Muscle of leg (tissue), 3 donors: ENCODE measurements at regions not wholly inside any gene's neighbourhood (a gene's known extent, or its start where the extent isn't known, plus 50 kb on each side); places are given as distances from the start of the nearest gene placed in this dataset.

Source experiments
- DNase-seq: peaks from one replicate; pipeline ENCODE4 v3.0.0; 2013
- H3K27ac ChIP-seq: one replicate; pipeline ENCODE4 v1.5.1; 2013; ENCODE audit warnings: mild to moderate bottlenecking, low read length, control low read depth
- H3K27me3 ChIP-seq: one replicate; pipeline ENCODE4 v1.6.1; 2013; ENCODE audit warnings: low read length; ENCODE audit not compliant: control insufficient read depth, insufficient read depth
- H3K36me3 ChIP-seq: one replicate; pipeline ENCODE4 v1.6.1; 2013; ENCODE audit warnings: low read length; ENCODE audit not compliant: control insufficient read depth, insufficient read depth
- H3K4me1 ChIP-seq: one replicate; pipeline ENCODE4 v1.6.1; 2013; ENCODE audit warnings: low read length; ENCODE audit not compliant: control insufficient read depth, insufficient read depth
- H3K4me3 ChIP-seq: one replicate; pipeline ENCODE4 v1.5.1; 2013; ENCODE audit warnings: low read length, control low read depth
- H3K9me3 ChIP-seq: replicated peaks from 2 replicates; pipeline ENCODE4 v1.6.1; 2013; ENCODE audit warnings: low read depth, low read length; ENCODE audit not compliant: control insufficient read depth
- WGBS: methylation state at CpG from one replicate; pipeline ENCODE4 v1.1.5; 2013; ENCODE audit warnings: missing lambda C conversion rate; ENCODE audit not compliant: insufficient coverage; 5-methylcytosine and 5-hydroxymethylcytosine counted together

DNA sequence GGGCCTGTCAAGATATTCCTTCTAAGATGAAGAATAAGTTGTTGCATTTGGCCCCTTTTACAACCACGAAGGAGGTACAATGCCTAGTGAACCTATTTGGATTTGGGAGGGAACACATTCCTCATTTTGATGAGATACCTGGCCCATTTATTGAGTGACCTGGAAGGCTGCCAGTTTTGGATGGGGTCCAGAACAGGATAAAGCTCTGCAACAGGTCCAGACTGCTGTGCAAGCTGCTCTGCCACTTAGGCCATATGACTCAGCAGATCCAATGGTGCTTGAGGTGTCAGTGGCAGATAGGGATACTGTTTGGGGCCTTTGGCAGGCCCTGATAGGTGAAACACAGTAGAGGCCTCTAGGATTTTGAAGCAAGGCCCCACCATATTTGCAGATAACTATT, 704.6 kb downstream of the CCSER2 start:
- no peak overlapping the region for H3K27ac ChIP-seq
- no peaks in the 10 kb centered on the region for H3K4me1 ChIP-seq
- H3K9me3 ChIP-seq, result peaks cover 21% of the 10 kb centered on the region
- 100% methylated on average over 1 of the region's 1 CpG for WGBS
- no peaks in the 10 kb centered on the region for H3K27me3 ChIP-seq
- no peak overlapping the region for H3K4me3 ChIP-seq
- no peaks in the 10 kb centered on the region for H3K36me3 ChIP-seq
- no peak for DNase-seq

DNA sequence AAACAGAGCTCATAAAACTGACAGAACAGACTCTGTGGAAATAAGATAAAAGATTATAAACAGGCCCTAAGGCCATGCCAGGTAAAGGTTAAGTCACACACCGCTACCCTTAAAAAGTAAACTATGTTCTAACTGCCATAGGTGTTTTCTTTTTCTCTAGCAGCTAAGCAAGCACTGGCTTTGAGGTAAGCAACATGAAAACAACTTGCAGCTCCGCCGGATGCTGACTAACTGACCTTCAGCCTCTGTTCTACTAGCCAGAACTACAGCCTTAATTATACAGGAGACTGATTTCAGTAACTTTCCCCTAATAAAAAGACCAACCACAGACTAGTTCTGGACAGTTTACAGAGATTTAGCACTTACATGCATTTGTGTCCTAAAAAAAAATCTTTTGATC, 708.3 kb downstream of the CCSER2 start:
- Histone ChIP-seq H3K27me3 (no peaks in the 10 kb centered on the region), H3K36me3 (no peaks in the 10 kb centered on the region), H3K9me3 (peaks cover 23% of the 10 kb centered on the region), H3K4me3 (no peak overlapping the region), H3K4me1 (no peaks in the 10 kb centered on the region), H3K27ac (no peak overlapping the region)
- DNase-seq, result no peak
- no CpG with 5 or more reads among the region's 3 CpGs for WGBS

DNA sequence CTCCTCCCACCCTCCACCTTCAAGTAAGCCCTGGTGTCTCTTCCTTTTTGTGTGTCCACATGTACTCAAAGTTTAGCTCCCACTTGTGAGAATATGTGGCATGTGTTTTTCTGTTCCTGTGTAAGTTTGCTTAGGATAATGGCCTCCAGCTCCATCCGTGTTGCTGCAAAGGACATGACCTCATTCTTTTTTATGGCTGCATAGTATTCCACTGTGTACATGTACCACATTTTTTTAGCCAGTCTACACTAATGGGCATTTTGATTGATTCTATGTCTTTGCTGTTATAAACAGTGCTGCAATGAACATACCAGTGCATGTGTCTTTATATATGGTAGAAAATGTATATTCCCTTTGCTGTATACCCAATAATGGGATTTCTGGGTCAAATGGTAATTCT, 710.9 kb downstream of the CCSER2 start:
- Histone ChIP-seq H3K9me3 (peaks cover 16% of the 10 kb centered on the region), H3K27ac (no peak overlapping the region), H3K4me1 (no peaks in the 10 kb centered on the region), H3K27me3 (no peaks in the 10 kb centered on the region), H3K4me3 (no peak overlapping the region), H3K36me3 (no peaks in the 10 kb centered on the region)
- DNase-seq, result no peak
- no CpG with 5 or more reads among the region's 1 CpG for WGBS

DNA sequence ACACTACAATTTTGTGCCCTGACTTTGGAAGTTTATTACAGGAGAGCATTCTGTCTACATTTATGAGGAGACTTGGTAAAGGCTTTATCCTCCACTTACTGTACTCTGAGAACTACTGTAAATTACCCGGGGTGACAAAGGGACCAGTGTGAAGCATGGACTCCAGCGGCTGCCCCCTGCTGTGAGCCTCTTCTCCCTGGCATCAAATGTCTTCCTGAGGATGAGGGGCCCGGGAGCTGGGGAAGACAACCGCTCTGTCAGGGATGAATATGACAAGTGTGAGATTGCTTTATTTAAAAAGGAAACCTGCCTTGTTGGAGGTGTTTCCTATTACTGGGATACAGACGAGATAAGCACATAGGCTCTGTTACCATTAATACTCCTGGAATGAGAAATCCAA, 714.8 kb downstream of the CCSER2 start:
- no peaks in the 10 kb centered on the region for H3K36me3 ChIP-seq
- H3K9me3 ChIP-seq, result peaks cover 19% of the 10 kb centered on the region
- H3K27me3 ChIP-seq, result no peaks in the 10 kb centered on the region
- 71% methylated on average over 1 of the region's 5 CpGs for WGBS
- DNase-seq, result no peak
- no peak overlapping the region for H3K27ac ChIP-seq
- no peaks in the 10 kb centered on the region for H3K4me1 ChIP-seq
- H3K4me3 ChIP-seq, result no peak overlapping the region

DNA sequence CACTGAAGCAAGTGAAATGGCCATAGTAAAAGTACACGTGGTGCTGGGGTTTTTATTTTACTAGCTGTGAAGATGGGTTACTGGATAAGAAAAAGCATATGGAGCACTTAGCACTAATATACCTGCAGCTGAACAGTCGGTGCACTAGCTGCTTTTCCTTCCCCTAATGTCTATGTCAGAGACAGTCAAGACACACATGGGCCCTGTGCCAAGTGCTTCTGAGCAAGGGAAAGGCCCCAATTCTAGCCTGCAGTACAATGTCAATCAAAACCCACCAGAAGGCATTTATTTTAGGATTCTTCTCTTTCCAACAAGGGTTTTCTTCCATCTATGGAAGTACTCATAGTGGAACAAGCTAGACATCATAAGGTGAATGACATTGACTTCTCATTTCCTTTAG, 716.7 kb downstream of the CCSER2 start:
- Histone ChIP-seq H3K4me3 (no peak overlapping the region), H3K4me1 (no peaks in the 10 kb centered on the region), H3K27ac (no peak overlapping the region), H3K27me3 (no peaks in the 10 kb centered on the region), H3K36me3 (no peaks in the 10 kb centered on the region), H3K9me3 (peaks cover 10% of the 10 kb centered on the region)
- WGBS, result 22% methylated on average over 1 of the region's 2 CpGs
- no peak for DNase-seq

DNA sequence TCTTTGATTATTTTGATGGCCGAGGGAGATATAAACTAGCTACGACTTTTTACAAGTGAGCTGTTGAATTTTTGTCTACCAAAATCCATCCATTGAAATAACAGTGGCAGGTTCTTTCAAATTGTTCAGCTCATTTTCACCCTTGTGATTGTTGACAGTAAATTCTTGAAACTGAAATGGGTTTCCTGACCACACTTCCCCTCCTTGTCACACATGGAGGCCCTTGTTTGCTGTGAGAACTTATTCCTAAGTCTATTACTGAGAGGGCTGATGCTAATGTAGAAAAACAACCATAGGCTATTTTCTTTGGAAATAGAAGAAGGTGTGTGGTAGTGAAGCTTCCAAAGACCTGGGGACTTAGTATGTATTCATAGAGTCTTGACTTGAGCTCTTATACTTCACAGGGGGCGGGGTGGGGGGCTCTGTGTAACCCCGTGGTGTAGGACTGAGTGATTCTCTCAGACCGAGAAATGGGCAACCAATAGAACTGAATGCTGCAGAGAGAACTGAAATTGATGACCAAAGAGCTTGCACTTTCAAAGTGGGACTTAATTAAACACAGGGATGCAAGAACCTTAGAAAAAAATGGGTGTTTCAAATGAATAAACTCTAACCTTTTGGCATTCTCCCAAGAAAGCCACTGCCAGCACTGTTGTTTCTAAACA, 718.9 kb downstream of the CCSER2 start:
- Histone ChIP-seq H3K27ac (no peak overlapping the region), H3K27me3 (no peaks in the 10 kb centered on the region), H3K4me3 (no peak overlapping the region), H3K4me1 (no peaks in the 10 kb centered on the region), H3K36me3 (no peaks in the 10 kb centered on the region), H3K9me3 (peaks cover 10% of the 10 kb centered on the region)
- no peak for DNase-seq
- WGBS, result 71% methylated on average over 3 of the region's 5 CpGs

DNA sequence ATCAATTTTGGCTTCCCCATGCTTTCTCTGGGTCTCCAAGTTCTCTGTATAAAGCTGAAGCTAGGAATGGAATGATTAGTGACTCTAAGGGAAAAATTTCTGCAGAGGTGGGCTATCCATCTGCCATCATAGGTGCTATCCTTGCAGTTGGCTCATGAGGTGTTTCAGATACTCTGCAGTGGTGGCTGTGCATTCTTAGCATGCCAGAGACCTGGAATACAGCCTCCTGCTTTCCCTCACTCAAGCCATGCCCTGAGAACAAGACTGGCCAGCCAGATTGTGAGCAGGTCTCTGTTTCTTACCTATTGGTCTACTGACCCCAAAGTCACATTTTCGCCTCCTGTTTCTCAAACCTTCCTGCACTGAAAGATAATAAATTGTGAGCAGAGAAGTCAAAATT, 719.6 kb downstream of the CCSER2 start:
- WGBS, result no CpG with 5 or more reads among the region's 1 CpG

DNA sequence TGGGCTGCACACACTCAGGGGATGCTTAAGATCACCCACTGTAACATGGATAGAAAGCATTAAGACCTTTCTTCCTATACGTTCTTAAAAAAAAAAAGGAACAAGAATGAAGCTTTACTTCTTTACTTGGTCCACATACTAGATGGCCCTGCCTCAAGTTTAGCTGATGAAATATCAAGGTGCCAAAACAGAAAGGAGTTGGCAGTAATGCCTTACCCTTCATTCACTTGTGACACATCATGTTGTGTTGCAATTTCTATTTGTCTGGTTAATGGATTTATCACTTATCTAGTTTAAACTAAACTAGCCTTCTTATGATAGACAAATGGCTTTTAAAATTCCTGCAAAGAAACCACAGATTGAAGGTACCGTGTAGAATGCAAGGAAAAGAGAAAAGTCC, 720.3 kb downstream of the CCSER2 start:
- no peak overlapping the region for H3K27ac ChIP-seq
- peaks cover 12% of the 10 kb centered on the region for H3K9me3 ChIP-seq
- WGBS, result no CpG with 5 or more reads among the region's 2 CpGs
- H3K4me1 ChIP-seq, result no peaks in the 10 kb centered on the region
- H3K27me3 ChIP-seq, result no peaks in the 10 kb centered on the region
- no peak overlapping the region for H3K4me3 ChIP-seq
- DNase-seq, result no peak
- no peaks in the 10 kb centered on the region for H3K36me3 ChIP-seq

More for the DNA sequence above, 719.6 kb downstream of the CCSER2 start:
- H3K9me3 ChIP-seq, result peaks cover 14% of the 10 kb centered on the region
- no peak overlapping the region for H3K27ac ChIP-seq
- no peaks in the 10 kb centered on the region for H3K36me3 ChIP-seq
- no peaks in the 10 kb centered on the region for H3K27me3 ChIP-seq
- no peak for DNase-seq
- no peak overlapping the region for H3K4me3 ChIP-seq
- H3K4me1 ChIP-seq, result no peaks in the 10 kb centered on the region

DNA sequence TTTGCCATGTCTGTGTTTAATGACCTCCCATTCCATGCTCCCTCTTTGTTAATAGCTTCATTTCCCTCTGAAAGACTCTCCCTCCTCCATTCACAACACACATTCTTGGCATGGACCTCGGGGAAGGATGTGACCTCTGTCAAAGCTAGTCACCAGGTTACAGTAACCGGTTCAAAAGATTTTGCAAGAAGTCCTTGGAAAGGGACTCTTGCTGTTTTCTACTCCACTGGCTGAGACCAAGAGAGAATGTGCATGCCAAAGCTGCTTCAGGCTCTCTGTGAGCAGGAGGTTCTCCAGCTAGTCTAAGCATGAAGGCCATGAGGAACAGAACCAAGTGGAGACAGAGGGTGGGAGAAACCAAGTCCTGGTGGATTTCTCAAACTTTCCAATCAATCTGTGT, 732.6 kb downstream of the CCSER2 start:
- 73% methylated on average over 2 of the region's 2 CpGs for WGBS
- peaks cover 8% of the 10 kb centered on the region for H3K9me3 ChIP-seq
- H3K4me1 ChIP-seq, result no peaks in the 10 kb centered on the region
- no peaks in the 10 kb centered on the region for H3K36me3 ChIP-seq
- no peak overlapping the region for H3K27ac ChIP-seq
- DNase-seq, result no peak
- H3K4me3 ChIP-seq, result no peak overlapping the region
- H3K27me3 ChIP-seq, result no peaks in the 10 kb centered on the region

DNA sequence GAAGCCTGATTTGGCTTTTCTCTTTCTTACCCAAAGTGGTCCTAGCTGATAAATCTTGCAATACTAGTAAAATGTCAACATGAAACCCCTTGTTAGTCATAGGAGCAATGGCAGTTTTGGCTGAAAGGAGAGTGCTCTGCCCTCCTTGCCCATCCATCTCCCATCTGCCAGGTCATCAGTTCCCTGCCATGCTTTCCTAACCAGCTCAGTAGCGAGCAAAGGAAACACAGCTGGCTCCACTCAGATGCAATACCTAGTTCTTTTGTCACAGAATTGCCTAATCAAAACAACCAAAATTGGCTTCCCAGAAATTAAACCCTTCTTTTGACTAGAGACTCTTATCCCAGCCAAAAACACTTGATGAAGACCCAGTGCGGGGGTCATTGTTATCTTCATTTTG, 733.0 kb downstream of the CCSER2 start:
- Histone ChIP-seq H3K27me3 (no peaks in the 10 kb centered on the region), H3K4me3 (no peak overlapping the region), H3K36me3 (no peaks in the 10 kb centered on the region), H3K27ac (no peak overlapping the region), H3K9me3 (peaks cover 6% of the 10 kb centered on the region), H3K4me1 (no peaks in the 10 kb centered on the region)
- DNase-seq, result no peak
- 100% methylated on average over 1 of the region's 2 CpGs for WGBS

DNA sequence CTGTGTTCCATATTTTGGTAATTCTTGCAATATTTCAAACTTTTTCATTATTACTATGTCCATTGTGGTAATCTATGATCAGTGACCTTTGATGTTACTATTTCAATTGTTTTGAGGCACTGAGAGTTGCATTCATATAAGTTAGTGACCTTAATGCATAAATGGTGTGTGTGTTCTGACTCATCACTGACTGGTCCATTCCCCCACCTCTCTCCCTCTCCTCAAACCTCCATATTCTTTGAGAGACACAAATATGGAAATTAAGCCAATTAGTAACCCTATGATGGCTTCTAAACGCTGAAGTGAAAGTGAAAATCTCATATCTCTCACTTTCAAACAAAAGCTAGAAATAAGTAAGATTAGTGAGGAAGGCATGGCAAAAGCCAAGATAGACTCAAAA, 739.6 kb downstream of the CCSER2 start:
- Histone ChIP-seq H3K27ac (no peak overlapping the region), H3K27me3 (no peaks in the 10 kb centered on the region), H3K4me1 (no peaks in the 10 kb centered on the region), H3K36me3 (no peaks in the 10 kb centered on the region), H3K9me3 (peaks cover 9% of the 10 kb centered on the region), H3K4me3 (no peak overlapping the region)
- DNase-seq, result no peak
- WGBS, result no CpG with 5 or more reads among the region's 1 CpG
